HG03469 (cell line): ENCODE measurements at regions not wholly inside any gene's neighbourhood (a gene's known extent, or its start where the extent isn't known, plus 50 kb on each side); places are given as distances from the start of the nearest gene placed in this dataset.
"Not testable (repeated sequence)": the region's sequence is repeated elsewhere in the genome, so short reads cannot be mapped to it uniquely, and the experiment has no call there.

Experiments used
- ATAC-seq: cut with Tn5 transposase; IDR thresholded peaks from one replicate; pipeline ENCODE4 v1.9.1; 2021; ENCODE audit warnings: mild to moderate bottlenecking, moderate library complexity, moderate number of reproducible peaks; ENCODE audit not compliant: unreplicated experiment

- ATAC-seq = no peak
Measured at GRCh38 chr2:66251573-66251972, 183.4 kb upstream of the MEIS1 start.

GRCh38 chr2:66249089-66249488, 185.8 kb upstream of the MEIS1 start:
- ATAC-seq = not testable (repeated sequence)

GRCh38 chr2:66243809-66244208, 191.1 kb upstream of the MEIS1 start:
- not testable (repeated sequence) for ATAC-seq

- not testable (repeated sequence) for ATAC-seq
Measured at GRCh38 chr2:66242888-66243287, 192.0 kb upstream of the MEIS1 start.

- ATAC-seq = no peak
Measured at GRCh38 chr2:66242099-66242789, 192.7 kb upstream of the MEIS1 start.

GRCh38 chr2:66240286-66240685, 194.6 kb upstream of the MEIS1 start:
- no peak for ATAC-seq

- ATAC-seq = no peak
Measured at GRCh38 chr2:66239655-66240054, 195.3 kb upstream of the MEIS1 start.

- ATAC-seq = no peak
Measured at GRCh38 chr2:66237803-66238379, 197.0 kb upstream of the MEIS1 start.

- ATAC-seq = no peak
Measured at GRCh38 chr2:66236816-66237802, 197.8 kb upstream of the MEIS1 start.

- ATAC-seq = no peak
Measured at GRCh38 chr2:66236067-66236685, 198.7 kb upstream of the MEIS1 start.

GRCh38 chr2:66235428-66235827, 199.5 kb upstream of the MEIS1 start:
- ATAC-seq = no peak

- ATAC-seq = no peak
Measured at GRCh38 chr2:66233981-66234380, 200.9 kb upstream of the MEIS1 start.

GRCh38 chr2:66228128-66228547, 206.8 kb upstream of the MEIS1 start:
- ATAC-seq = no peak

GRCh38 chr2:66217039-66217585, 217.8 kb upstream of the MEIS1 start:
- ATAC-seq = no peak

GRCh38 chr2:66212749-66213148, 222.2 kb upstream of the MEIS1 start:
- ATAC-seq = no peak

- ATAC-seq = no peak
Measured at GRCh38 chr2:66202586-66202985, 232.3 kb upstream of the MEIS1 start.

GRCh38 chr2:66201242-66201641, 233.7 kb upstream of the MEIS1 start:
- ATAC-seq = no peak

GRCh38 chr2:66198873-66199272, 236.1 kb upstream of the MEIS1 start:
- no peak for ATAC-seq

GRCh38 chr2:66192888-66193287, 242.0 kb upstream of the MEIS1 start:
- no peak for ATAC-seq

GRCh38 chr2:66191311-66191710, 243.6 kb upstream of the MEIS1 start:
- ATAC-seq = no peak

- ATAC-seq = no peak
Measured at GRCh38 chr2:66189553-66189952, 245.4 kb upstream of the MEIS1 start.
